GM10266 (cell line): ENCODE measurements at regions not wholly inside any gene's neighbourhood (a gene's known extent, or its start where the extent isn't known, plus 50 kb on each side); places are given as distances from the start of the nearest gene placed in this dataset.

Source experiments
- DNase-seq: peaks from one replicate; pipeline ENCODE4 v3.0.0; 2012; ENCODE audit errors: extremely low spot score
- TF ChIP-seq, protein P1 (sequence below): IDR thresholded peaks from 2 replicates; pipeline ENCODE4 v1.5.1; 2012; ENCODE audit warnings: mild to moderate bottlenecking, low read depth; ENCODE audit not compliant: control insufficient read depth, insufficient read depth; ENCODE audit errors: missing control alignments

DNA sequence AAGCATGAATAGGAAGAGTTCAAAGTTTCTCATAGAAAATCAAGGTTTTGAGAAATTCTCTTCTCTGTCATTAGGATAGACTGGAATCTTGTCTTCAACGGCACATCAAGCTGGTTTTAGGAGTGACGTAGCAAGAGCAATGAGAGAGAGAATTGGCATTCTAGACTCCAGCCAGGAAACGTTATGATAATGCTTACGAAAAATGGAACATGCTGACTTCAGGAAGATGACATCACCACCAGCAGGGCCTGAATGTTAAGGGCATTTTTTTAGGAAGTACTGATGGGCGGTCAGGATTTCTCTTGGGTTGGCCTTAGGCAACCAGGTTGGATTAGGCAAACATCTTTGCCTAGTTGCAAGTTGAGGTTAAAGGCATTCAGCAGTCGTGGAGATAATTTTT, 213.2 kb upstream of the CTBP2 start:
- no peak for DNase-seq
- TF ChIP-seq, protein P1, sequence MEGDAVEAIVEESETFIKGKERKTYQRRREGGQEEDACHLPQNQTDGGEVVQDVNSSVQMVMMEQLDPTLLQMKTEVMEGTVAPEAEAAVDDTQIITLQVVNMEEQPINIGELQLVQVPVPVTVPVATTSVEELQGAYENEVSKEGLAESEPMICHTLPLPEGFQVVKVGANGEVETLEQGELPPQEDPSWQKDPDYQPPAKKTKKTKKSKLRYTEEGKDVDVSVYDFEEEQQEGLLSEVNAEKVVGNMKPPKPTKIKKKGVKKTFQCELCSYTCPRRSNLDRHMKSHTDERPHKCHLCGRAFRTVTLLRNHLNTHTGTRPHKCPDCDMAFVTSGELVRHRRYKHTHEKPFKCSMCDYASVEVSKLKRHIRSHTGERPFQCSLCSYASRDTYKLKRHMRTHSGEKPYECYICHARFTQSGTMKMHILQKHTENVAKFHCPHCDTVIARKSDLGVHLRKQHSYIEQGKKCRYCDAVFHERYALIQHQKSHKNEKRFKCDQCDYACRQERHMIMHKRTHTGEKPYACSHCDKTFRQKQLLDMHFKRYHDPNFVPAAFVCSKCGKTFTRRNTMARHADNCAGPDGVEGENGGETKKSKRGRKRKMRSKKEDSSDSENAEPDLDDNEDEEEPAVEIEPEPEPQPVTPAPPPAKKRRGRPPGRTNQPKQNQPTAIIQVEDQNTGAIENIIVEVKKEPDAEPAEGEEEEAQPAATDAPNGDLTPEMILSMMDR: no peak

DNA sequence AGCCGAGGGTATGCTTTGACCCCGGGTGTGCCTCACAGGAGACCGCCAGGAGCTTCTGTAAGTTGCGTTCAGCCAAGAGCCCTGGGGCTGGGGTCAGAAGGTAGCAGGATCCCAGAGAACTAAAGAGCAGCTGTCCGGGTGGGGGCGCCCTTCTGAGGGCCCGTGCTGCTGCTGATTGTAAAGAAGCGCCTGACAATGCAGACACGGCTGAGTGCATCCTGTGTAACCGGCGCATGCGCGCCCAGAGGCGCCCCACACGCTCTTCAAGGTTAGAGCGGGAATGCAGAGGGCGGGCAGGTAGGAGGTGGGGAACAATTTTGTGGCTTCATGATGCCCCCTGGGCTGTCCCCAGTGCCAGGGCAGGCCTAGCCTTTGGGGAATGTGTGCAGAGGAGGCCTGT, 210.2 kb upstream of the CTBP2 start:
- DNase-seq: no peak
- TF ChIP-seq, protein P1: no peak

DNA sequence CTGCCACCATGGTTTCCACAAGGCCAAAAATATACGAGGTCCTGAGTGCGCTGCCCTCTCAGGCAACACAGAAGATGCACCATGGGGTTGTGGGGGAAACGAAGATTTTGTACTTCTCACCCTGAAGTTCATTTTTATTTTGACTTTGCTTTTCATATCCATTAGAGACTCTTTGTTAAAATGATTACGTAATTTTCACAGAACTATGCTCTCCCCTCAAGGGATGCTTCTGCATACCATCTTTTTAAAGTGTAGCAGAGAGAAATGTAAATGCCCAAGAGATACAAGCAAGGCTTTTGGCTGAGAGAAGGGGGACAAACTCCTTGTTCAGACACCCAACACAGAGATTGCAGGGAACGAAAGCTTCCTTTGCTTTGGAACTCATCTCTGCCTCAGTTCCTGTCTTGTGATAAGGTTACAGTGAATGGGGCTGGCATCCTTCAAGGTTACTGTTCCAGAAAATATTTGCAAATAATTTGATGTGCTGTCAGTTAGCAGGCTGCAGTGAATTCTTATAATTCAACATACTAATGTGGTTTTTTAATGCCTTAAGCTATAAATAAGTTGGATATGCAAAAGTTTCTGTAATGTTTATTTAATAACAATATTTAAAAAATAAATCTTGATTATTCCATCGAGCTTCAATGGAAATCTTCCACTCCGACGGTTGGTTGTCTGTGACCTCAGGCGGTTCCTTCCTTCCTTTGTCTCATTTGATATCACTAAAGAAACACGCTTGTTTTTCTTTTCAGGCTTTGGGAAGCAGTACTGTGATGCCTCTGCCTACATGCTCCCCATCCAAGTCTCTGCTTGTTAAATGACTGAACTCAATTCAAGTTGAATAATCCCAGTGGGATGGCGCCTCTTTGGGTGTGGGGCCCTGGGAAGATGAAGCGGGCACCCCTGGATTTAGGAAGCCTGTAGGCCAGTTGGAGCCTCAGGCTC, 209.3 kb upstream of the CTBP2 start:
- DNase-seq: no peak
- TF ChIP-seq, protein P1: no peak

DNA sequence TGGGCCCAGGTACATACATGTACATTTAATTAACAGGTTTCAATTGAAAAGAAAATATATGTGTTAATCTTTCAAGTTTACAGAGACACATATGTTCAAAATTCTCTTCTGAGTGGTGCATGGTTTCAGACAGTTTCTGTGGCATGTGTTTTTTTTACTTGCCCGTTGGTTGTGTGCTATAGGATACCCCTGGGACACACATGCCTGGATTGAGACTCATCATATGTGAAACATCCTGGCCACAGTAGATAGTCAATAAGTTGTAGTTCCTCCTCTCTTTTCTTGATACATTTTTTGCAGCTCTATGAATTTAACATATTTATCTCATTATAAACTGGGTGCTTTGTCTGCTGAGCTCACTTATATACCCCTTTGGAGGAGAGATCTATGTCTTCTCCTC, 207.8 kb upstream of the CTBP2 start:
- no peak for DNase-seq
- TF ChIP-seq, protein P1: no peak

DNA sequence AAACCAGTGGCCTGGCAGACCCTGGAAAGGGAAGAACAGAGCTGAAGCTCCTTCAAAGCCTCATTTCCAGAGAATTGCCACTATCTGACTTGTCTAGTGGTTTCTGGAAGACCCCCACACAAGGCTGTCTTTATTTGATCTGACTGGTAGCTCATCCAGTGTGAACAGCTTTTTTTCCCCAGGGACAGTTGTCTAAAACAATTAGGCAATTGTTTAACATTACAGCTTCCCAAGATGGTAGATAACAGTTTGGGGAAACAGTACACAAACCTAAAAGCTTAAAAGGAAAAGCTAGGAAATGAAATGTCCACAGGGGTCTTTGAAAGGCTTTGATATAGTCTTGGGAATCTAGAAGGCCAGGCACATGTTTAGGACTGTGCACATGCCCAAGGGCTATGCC, 203.4 kb upstream of the CTBP2 start:
- TF ChIP-seq, protein P1: no peak
- no peak for DNase-seq

DNA sequence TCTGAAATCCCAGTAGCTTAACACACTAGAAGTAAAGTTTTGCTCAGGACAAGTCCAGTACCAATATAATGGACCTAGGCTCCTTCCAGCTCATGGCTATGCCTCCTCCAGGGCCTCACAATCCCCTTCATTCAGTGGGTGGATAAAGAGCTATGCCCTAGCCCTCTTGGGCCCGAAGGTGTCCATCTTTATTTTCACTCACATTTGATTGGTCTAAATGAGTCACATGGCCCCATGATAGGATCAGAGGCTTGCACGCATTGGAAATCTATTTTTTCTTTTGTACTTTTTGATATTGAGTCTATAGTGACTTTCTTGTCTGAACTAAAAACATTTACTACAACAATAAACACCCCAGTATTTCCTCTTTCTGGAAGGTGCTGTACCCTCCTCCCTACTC, 202.6 kb upstream of the CTBP2 start:
- TF ChIP-seq, protein P1: no peak
- no peak for DNase-seq

DNA sequence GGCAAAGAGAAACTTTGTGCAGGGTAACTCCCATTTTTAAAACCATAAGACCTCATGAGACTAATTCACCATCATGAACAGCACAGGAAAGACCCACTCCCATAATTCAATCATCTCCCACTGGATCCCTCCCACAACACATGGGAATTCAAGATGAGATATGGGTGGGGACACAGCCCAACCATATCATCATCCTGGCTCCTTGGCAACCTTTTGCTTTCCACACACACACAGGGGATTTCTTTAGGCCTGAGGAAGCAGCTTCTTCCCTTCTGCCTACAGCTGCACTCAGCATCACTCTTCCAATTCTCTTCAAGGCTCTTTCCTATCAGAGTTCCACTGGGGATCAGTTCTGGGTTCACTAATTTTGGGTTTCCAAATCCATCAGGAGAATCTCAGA, 199.0 kb upstream of the CTBP2 start:
- DNase-seq: no peak
- TF ChIP-seq, protein P1: no peak
